Activated naive CD4-positive, alpha-beta T cell treated with anti-CD3 and anti-CD28 coated beads, Interleukin-2, amount 50 U/mL, for 72 hours (primary cell): ENCODE measurements at regions not wholly inside any gene's neighbourhood (a gene's known extent, or its start where the extent isn't known, plus 50 kb on each side); places are given as distances from the start of the nearest gene placed in this dataset.
"Not testable (repeated sequence)": the region's sequence is repeated elsewhere in the genome, so short reads cannot be mapped to it uniquely, and the experiment has no call there.

ENCODE experiments used
- ATAC-seq, 2 donors: fragments of 150-1000 bp; cut with Tn5 transposase; 2 replicates each; pipeline ENCODE4 v1.10.0; 2021; ENCODE audit warnings: mild to moderate bottlenecking in 2 of 2, moderate library complexity in 2 of 2
- DNase-seq, 2 donors: peaks; one replicate each; pipeline ENCODE4 v3.0.0; 2021 to 2022; ENCODE audit warnings: low spot score in 2 of 2
- H3K27ac Mint-ChIP-seq, 2 donors: one replicate each; pipeline ENCODE4 v1.8.0; 2022; ENCODE audit warnings: mild to moderate bottlenecking in 2 of 2, mixed read lengths in 2 of 2
- H3K36me3 Mint-ChIP-seq, 2 donors: one replicate each; pipeline ENCODE4 v1.8.0; 2022; ENCODE audit warnings: mixed read lengths in 2 of 2
- H3K9me3 Mint-ChIP-seq, 2 donors: one replicate each; pipeline ENCODE4 v1.8.0; 2022; ENCODE audit warnings: mixed read lengths in 2 of 2

GRCh38 chrY:22883569-22883968, 100.5 kb upstream of the BPY2 start:
- DNase-seq, H3K9me3 Mint-ChIP-seq, H3K27ac Mint-ChIP-seq, ATAC-seq, H3K36me3 Mint-ChIP-seq: not testable (repeated sequence)

GRCh38 chrY:22887949-22888348, 96.1 kb upstream of the BPY2 start:
- DNase-seq, H3K27ac Mint-ChIP-seq, H3K9me3 Mint-ChIP-seq, H3K36me3 Mint-ChIP-seq: not testable (repeated sequence)
- peak; percentile 83 to 96 for ATAC-seq

GRCh38 chrY:22903503-22904192, 80.4 kb upstream of the BPY2 start:
- not testable (repeated sequence) for H3K9me3 Mint-ChIP-seq, H3K27ac Mint-ChIP-seq, H3K36me3 Mint-ChIP-seq, DNase-seq
- ATAC-seq = peak; percentile 18 to 73

GRCh38 chrY:22915069-22915468, 69.0 kb upstream of the BPY2 start:
- H3K27ac Mint-ChIP-seq, DNase-seq, H3K9me3 Mint-ChIP-seq, H3K36me3 Mint-ChIP-seq, ATAC-seq: not testable (repeated sequence)

- DNase-seq, H3K36me3 Mint-ChIP-seq, H3K27ac Mint-ChIP-seq, H3K9me3 Mint-ChIP-seq, ATAC-seq: not testable (repeated sequence)
Measured at GRCh38 chrY:22927667-22928066, 56.4 kb upstream of the BPY2 start.

GRCh38 chrY:22933454-22933853, 50.6 kb upstream of the BPY2 start:
- not testable (repeated sequence) for DNase-seq, H3K27ac Mint-ChIP-seq, H3K36me3 Mint-ChIP-seq, ATAC-seq, H3K9me3 Mint-ChIP-seq
